ENCODE measurements at regions not wholly inside any gene's neighbourhood (a gene's known extent, or its start where the extent isn't known, plus 50 kb on each side); places are given as distances from the start of the nearest gene placed in this dataset.

- intact Hi-C loops (cut with DNase I), result no loop called here
- H3K4me3 ChIP-seq, result no peak overlapping the region
- DNase-seq (no peak), ATAC-seq (no peak)
- no peak overlapping the region for H3K27ac ChIP-seq
- H3K9me3 ChIP-seq, result no peaks in the 10 kb centered on the region
- peaks cover 0 to 8% of the 10 kb centered on the region in 2 donors for H3K4me1 ChIP-seq
- no peaks in the 10 kb centered on the region for H3K36me3 ChIP-seq
- H3K27me3 ChIP-seq, result peaks cover 0 to 39% of the 10 kb centered on the region in 2 donors
- TF ChIP-seq CTCF (IDR thresholded peaks at IDR 0.05), result no peak
These were observed 105.5 kb downstream of the CRYAA start for GRCh38 chr21:43274022-43274945.

GRCh38 chr21:43273708-43274021 is 104.9 kb downstream of the CRYAA start:
- Histone ChIP-seq H3K4me1 (peaks cover 0 to 8% of the 10 kb centered on the region in 2 donors), H3K9me3 (no peaks in the 10 kb centered on the region), H3K36me3 (no peaks in the 10 kb centered on the region), H3K4me3 (no peak overlapping the region), H3K27ac (no peak overlapping the region), H3K27me3 (peaks cover 0 to 33% of the 10 kb centered on the region in 2 donors)
- no peak for DNase-seq
- intact Hi-C loops (cut with DNase I), result no loop called here
- ATAC-seq, result no peak
- no peak for TF ChIP-seq CTCF (IDR thresholded peaks at IDR 0.05)

DNA sequence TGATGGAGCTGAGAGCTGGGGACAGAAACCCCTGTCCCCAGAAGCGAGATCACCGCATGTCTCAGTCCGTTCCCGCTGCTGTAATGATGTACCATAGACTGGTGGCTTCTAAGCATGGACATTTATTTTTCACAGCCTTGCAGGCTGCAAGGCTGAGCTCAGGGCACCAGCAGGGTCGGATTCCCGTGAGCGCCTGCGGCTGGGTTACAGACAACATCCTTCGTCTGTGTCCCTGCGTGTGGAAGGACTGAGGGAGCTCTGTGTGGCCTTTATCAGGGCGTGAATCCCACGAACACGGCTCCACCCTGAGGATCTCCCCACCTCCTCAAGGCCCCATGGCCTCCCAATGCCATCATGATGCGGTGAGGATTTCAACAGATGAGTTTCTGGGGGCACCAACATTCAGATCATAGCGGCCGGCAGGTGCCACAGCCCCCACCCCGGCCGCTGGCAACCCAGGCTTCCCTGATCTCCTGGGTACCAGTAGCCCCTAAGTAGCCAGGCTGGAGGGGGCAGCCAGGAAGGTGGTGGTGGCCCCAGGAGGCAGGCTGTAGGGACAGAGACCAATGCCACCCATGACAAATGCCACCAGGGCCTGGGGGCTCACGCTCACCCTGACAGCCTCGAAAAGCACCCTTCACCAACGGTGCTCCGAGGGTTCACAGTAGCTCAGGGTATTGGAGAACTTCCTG is 104.4 kb downstream of the CRYAA start:
- peaks cover 0 to 29% of the 10 kb centered on the region in 2 donors for H3K27me3 ChIP-seq
- DNase-seq (no peak), ATAC-seq (no peak)
- H3K36me3 ChIP-seq, result no peaks in the 10 kb centered on the region
- H3K27ac ChIP-seq, result no peak overlapping the region
- no peak overlapping the region for H3K4me3 ChIP-seq
- intact Hi-C loops (cut with DNase I), result no loop called here
- TF ChIP-seq CTCF (IDR thresholded peaks at IDR 0.05), result no peak
- no peaks in the 10 kb centered on the region for H3K9me3 ChIP-seq
- peaks cover 0 to 8% of the 10 kb centered on the region in 2 donors for H3K4me1 ChIP-seq

- Histone ChIP-seq H3K36me3 (no peaks in the 10 kb centered on the region), H3K9me3 (no peaks in the 10 kb centered on the region), H3K27ac (no peak overlapping the region), H3K4me3 (no peak overlapping the region), H3K4me1 (peaks cover 0 to 4% of the 10 kb centered on the region in 2 donors), H3K27me3 (peaks cover 0 to 23% of the 10 kb centered on the region in 2 donors)
- TF ChIP-seq CTCF (IDR thresholded peaks at IDR 0.05), result no peak
- intact Hi-C loops (cut with DNase I), result no loop called here
- ATAC-seq (no peak), DNase-seq (no peak)
These were observed 103.8 kb downstream of the CRYAA start for GRCh38 chr21:43272591-43272990.

DNA sequence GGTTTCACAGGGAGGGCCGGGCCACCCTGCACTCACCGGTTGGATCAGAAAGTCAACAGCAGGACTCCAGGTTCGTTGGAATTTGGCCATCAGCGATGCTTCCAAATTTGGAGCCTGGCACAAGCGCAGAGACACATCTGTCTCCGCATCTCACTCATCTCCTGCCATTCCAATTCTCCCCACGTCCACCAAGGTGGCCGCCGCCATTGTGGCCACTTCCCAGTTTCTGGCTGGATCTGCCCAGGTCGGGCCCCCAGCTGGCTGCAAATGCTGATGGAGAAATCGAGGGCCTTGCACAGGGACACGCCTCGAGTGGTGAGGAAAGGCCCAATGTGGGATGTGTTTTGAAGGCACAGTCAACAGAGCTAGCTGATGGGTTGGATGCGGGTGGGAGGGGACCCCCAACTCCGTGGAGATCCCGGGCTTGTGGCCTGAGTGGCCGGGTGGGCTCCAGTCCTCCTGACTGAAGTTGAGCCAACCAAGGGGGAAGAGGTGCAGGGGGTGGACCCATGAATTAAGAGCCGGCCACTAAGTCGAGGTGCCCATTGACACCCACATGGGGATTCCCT is 102.7 kb downstream of the CRYAA start:
- Histone ChIP-seq H3K27ac (no peak overlapping the region), H3K4me1 (no peaks in the 10 kb centered on the region), H3K27me3 (peaks cover 0 to 12% of the 10 kb centered on the region in 2 donors), H3K9me3 (no peaks in the 10 kb centered on the region), H3K36me3 (no peaks in the 10 kb centered on the region), H3K4me3 (no peak overlapping the region)
- no peak for TF ChIP-seq CTCF (IDR thresholded peaks at IDR 0.05)
- intact Hi-C loops (cut with DNase I), result no loop called here
- DNase-seq, result peak in 1 of 4 donors; percentile 70
- no peak for ATAC-seq

All from left lung (tissue), 4 donors.